22Rv1 (cell line): ENCODE measurements at regions not wholly inside any gene's neighbourhood (a gene's known extent, or its start where the extent isn't known, plus 50 kb on each side); places are given as distances from the start of the nearest gene placed in this dataset.

Experiments used
- CTCF ChIP-seq: fragments of 450-650 bp; IDR thresholded peaks from 2 replicates; pipeline ENCODE4 v1.5.1; 2017; ENCODE audit warnings: mild to moderate bottlenecking
- ZFX ChIP-seq: fragments of 450-650 bp; IDR thresholded peaks from 2 replicates; pipeline ENCODE4 v1.6.1; 2017; ENCODE audit warnings: antibody characterized with exemption, borderline replicate concordance

- TF ChIP-seq CTCF, result no peak
- TF ChIP-seq ZFX, result no peak
Observed at GRCh38 chr7:65462148-65462716, 88.6 kb downstream of the ZNF92 start.
